ENCODE measurements at regions not wholly inside any gene's neighbourhood (a gene's known extent, or its start where the extent isn't known, plus 50 kb on each side); places are given as distances from the start of the nearest gene placed in this dataset.
A peak's percentile ranks its signal among the peaks of the same experiment; 100 is the strongest.

DNA sequence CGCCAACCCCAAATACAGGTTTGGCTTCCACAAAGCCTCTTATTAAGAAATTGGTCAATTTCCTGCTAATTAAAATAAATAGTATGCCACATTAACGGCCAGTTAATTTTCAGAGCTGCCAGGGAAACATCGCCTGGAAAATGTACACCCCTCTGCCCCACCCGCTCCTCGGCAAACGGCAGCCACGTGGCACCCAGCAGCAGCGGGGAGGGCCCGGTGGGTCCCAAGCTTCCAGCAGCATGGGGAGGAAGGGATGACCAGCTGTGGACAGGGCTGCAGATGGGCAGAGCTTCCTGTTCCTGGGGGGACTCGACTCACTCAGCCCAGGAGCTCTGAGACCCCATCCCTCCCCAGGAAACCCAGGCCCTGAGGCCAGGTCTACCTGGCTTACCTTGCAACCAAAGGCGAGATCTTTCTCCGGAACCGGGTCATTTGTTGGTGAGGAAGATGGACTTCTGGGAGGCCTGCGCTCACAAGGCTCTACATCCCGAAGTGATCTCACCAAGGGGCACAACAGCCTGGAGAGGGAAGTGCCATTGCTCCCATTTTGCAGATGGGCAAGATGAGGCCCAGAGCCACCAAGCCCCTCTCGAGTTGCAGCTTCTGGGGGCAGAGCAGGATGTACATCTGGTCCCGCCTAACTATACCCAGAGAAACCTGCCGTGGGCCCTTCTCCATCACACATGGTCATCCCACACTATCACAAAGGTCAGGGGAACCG lies 68.3 kb downstream of the IGLL1 start:
- no peak overlapping the region for H3K4me3 ChIP-seq (replicated peaks; ENCODE audit: low read depth, low read length)
- DNase-seq (ENCODE audit: low read depth): no peak
- TF ChIP-seq, protein P1, sequence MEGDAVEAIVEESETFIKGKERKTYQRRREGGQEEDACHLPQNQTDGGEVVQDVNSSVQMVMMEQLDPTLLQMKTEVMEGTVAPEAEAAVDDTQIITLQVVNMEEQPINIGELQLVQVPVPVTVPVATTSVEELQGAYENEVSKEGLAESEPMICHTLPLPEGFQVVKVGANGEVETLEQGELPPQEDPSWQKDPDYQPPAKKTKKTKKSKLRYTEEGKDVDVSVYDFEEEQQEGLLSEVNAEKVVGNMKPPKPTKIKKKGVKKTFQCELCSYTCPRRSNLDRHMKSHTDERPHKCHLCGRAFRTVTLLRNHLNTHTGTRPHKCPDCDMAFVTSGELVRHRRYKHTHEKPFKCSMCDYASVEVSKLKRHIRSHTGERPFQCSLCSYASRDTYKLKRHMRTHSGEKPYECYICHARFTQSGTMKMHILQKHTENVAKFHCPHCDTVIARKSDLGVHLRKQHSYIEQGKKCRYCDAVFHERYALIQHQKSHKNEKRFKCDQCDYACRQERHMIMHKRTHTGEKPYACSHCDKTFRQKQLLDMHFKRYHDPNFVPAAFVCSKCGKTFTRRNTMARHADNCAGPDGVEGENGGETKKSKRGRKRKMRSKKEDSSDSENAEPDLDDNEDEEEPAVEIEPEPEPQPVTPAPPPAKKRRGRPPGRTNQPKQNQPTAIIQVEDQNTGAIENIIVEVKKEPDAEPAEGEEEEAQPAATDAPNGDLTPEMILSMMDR (IDR thresholded peaks at IDR 0.05; ENCODE audit: low read length, missing control alignments): no peak

DNA sequence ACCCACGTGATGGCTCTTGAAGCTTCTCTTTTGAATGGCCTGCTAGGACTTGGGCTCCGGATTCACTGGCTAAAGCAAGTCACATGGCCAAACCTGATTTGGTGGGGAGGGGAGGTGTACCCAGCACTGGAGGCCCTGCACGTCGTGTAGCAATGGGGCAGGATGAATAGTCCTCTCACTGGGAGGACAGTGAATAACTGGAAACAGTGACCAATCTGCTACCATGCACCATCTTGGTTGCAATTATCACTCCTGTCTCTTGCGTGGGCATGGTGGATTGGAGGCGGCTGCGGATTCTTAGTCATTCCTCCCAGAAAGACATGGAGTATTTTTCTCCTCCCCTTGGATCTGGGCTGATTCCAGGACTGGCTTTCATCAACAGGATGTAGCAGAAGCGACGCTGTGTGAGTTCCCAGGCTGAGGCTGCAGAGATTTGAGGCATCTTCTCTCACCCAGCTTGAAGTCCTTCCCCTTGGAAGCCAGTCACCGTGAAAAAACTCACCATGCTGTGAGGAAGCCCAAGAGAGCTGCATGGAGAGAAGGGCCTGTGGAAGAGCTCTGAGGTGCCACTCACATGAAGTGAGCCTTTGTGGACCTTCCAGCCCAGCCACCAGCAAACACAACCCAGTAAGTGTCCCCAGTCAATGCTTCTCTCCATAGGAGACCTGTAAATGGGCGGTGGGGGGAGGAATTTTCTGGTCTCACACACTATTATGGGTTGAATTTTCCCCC lies 70.4 kb downstream of the IGLL1 start:
- H3K4me3 ChIP-seq (replicated peaks; ENCODE audit: low read depth, low read length): peak overlapping the region; percentile 22
- DNase-seq (ENCODE audit: low read depth): peak; percentile 87
- TF ChIP-seq, protein P1 (IDR thresholded peaks at IDR 0.05; ENCODE audit: low read length, missing control alignments): no peak

DNA sequence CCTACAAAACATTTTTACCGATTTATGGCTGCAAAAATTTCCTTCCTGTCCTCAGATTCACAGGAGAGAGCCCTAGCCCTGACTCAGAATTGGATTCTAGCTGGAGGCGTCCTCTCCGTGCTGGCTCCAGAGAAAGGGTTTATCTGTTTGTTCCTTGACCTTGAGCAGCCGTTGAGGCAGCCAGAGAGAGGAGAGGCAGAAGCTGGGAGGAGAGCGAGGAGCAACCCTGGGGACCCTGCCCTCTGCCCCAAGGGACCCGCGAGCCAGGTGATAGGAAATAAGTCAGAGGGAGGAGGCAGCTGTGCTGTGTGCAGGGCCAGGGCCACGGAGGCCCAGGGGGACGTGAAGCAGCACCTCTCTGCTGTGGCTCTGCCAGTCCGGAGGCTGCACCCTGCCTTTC lies 75.6 kb downstream of the IGLL1 start:
- TF ChIP-seq, protein P1 (IDR thresholded peaks at IDR 0.05; ENCODE audit: low read length, missing control alignments): no peak
- DNase-seq (ENCODE audit: low read depth): peak; percentile 29
- no peak overlapping the region for H3K4me3 ChIP-seq (replicated peaks; ENCODE audit: low read depth, low read length)

DNA sequence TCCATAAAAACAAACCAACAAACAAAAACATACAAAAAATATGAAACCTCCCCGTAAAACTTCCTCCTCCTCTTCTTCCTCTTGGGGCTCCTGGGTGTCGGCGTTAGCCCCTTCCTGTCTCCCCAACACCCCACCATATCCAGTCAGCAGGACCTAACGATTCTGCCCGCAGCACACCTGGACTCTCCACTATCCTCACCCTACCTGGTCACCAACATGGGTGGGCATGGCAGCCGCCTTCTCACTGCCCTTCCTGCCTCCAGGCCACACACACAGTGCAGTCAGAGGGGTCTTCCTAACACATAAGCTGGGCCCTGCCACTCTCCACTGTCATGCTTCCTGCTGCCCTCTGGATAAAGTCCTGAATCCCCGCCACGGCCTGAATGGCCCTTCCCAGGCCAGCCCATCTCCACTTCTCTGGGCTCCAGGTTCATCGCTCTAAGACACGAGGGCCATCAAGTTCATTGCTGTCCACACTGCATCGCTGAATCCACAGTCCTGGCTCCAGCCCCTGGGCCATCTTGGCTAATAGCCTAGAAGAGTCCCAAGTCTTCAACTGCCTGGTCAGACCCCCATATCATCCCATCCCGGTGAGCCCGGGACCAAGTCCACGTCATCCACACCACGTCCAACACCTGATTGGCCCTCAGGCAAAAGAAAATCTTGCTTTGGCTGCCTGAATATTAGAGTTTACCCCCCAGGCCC lies 76.2 kb downstream of the IGLL1 start:
- H3K4me3 ChIP-seq (replicated peaks; ENCODE audit: low read depth, low read length): no peak overlapping the region
- TF ChIP-seq, protein P1 (IDR thresholded peaks at IDR 0.05; ENCODE audit: low read length, missing control alignments): no peak
- no peak for DNase-seq (ENCODE audit: low read depth)

DNA sequence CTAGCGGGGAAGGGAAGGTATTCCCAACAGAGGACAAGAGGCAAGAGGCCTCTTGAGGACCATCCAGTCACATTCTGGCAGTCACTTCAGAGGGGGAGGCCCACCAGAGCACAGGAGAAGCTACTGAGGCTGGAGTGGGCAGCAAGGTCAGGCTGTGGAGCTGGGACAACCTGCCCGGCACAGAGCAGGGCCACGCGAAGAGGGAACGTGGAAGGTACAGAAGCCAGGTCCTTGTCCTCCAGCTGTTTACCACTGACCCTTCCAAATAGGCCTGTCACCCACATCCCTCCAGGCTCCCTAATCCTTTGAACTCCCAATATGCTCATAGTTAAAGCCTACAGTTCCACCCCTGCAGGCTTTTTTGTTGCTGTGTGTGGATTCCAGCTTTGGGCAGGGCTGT lies 76.9 kb downstream of the IGLL1 start:
- TF ChIP-seq, protein P1 (IDR thresholded peaks at IDR 0.05; ENCODE audit: low read length, missing control alignments): no peak
- no peak overlapping the region for H3K4me3 ChIP-seq (replicated peaks; ENCODE audit: low read depth, low read length)
- DNase-seq (ENCODE audit: low read depth): no peak

DNA sequence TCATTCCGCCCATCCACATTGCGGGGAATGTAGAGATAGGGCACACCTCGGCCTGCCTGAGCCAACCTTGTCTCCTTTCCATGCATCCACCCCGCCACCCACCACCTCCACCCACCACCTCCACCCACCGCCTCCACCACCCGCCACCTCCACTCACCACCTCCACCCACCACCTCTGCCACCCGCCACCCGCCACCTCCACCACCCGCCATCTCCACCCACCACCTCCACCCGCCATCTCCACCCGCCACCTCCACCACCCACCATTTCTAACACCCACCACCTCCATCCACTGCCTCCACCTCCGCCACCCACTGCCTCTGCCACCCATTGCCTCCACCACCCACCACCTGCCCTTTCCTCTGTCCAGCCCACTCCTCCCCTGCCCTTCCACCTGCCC lies 78.4 kb downstream of the IGLL1 start:
- no peak overlapping the region for H3K4me3 ChIP-seq (replicated peaks; ENCODE audit: low read depth, low read length)
- TF ChIP-seq, protein P1 (IDR thresholded peaks at IDR 0.05; ENCODE audit: low read length, missing control alignments): no peak
- no peak for DNase-seq (ENCODE audit: low read depth)
